Retinal pigment epithelial cell (primary cell): ENCODE measurements at regions not wholly inside any gene's neighbourhood (a gene's known extent, or its start where the extent isn't known, plus 50 kb on each side); places are given as distances from the start of the nearest gene placed in this dataset.
"Not testable (repeated sequence)": the region's sequence is repeated elsewhere in the genome, so short reads cannot be mapped to it uniquely, and the experiment has no call there.

Source experiments
- DNase-seq: peaks from one replicate; pipeline ENCODE4 v3.0.0-alpha.2; 2010; ENCODE audit warnings: low read depth
- H3K4me3 ChIP-seq: 2 replicates; pipeline ENCODE4 v1.5.1; 2011; ENCODE audit warnings: mild to moderate bottlenecking, low read length, control low read depth, moderate library complexity
- TF ChIP-seq, protein P1 (sequence below): conservative IDR thresholded peaks from 2 replicates; pipeline ENCODE4 v1.5.1; 2011; ENCODE audit warnings: low read depth, low read length, control low read depth, inconsistent platforms

DNA sequence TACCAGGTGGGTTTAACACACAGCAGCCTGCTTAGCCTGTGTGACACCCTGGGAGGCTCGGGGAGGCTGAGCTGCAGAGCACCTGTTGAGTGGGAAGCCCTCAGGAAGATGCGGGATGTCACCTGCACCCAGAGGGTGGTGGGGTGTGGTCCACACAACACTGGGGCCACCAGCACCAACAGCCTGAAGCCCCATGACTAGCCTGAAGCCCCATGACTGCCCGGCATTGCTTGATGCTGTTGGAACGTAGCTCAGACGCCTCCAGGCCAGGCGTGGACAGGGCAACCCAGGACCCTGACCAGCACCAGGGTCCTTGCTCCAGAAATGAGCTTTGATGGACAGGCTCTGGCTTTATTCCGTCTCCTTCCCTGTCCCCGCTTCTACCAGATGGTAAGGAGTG is 76.3 kb upstream of the ZNF469 start:
- H3K4me3 ChIP-seq: no peak overlapping the region
- TF ChIP-seq, protein P1, sequence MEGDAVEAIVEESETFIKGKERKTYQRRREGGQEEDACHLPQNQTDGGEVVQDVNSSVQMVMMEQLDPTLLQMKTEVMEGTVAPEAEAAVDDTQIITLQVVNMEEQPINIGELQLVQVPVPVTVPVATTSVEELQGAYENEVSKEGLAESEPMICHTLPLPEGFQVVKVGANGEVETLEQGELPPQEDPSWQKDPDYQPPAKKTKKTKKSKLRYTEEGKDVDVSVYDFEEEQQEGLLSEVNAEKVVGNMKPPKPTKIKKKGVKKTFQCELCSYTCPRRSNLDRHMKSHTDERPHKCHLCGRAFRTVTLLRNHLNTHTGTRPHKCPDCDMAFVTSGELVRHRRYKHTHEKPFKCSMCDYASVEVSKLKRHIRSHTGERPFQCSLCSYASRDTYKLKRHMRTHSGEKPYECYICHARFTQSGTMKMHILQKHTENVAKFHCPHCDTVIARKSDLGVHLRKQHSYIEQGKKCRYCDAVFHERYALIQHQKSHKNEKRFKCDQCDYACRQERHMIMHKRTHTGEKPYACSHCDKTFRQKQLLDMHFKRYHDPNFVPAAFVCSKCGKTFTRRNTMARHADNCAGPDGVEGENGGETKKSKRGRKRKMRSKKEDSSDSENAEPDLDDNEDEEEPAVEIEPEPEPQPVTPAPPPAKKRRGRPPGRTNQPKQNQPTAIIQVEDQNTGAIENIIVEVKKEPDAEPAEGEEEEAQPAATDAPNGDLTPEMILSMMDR: no peak
- no peak for DNase-seq

DNA sequence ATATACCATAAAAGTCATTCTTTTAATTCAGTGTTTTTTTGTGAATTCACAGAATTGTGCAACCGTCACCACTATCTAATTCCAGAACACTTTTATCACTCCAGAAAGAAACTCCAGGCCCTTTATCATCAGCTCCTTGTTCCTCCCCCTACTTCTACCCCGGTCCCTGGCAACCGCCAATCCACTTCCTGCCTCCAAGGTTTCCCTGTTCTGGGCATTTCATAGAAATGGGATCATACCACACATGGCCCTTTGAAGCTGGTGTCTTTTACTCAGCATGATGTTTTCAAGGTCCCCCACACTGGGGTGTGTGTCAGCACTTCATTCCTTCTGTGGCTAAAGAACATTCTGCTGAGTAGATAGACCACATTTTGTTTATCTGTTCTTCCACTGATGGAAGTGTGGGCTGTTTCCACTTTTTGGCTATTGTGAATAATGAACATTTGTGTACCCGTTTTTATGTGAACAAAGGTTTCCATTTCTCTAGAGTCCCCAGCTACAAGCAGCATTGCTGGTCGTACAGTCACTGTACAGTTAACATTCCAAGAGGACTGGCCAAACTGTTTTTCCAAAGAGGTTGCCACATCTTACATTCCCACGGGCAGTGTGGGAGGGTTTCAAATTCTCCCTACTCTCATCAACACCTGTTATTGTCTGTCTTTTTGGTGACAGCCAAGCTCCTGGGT is 75.8 kb upstream of the ZNF469 start:
- no peak for DNase-seq
- TF ChIP-seq, protein P1: no peak

DNA sequence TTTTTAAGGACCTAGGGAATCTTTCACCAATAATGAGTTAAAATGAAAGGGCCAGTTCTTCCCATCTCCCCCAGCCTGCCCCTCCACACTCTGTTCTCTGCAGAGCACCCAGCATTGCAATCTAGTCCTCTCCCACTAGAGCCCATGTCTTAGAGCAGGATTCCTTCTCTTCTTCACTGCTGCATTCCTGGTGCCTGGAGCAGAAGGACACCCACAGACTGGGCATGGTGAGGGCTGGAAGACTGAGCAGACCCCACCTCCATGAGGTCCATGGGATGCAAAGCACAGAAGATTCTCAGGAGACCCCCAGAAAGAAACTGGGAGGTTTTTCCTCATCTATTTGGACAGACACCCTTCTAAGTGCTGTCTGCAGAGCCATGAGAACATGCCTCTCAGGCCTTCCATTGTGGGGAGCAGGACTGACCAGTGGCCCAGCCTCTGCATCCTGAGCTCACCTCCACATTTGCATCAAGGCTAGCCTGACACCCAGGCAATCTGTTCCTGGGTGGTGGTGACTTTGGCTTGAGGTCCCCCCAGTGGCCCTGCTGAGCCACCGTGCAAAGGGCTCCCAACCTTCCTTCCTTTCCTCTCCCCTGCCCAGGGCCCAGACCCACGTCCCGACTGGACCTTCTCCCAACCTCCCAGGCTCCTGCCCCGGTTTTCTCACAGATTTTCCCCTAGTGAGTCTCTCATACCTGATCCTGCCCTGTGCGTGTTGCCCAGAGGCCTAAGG is 74.2 kb upstream of the ZNF469 start:
- no peak for DNase-seq
- H3K4me3 ChIP-seq: no peak overlapping the region
- TF ChIP-seq, protein P1: peak; percentile 7

More for the DNA sequence above, 75.8 kb upstream of the ZNF469 start:
- no peak overlapping the region for H3K4me3 ChIP-seq

DNA sequence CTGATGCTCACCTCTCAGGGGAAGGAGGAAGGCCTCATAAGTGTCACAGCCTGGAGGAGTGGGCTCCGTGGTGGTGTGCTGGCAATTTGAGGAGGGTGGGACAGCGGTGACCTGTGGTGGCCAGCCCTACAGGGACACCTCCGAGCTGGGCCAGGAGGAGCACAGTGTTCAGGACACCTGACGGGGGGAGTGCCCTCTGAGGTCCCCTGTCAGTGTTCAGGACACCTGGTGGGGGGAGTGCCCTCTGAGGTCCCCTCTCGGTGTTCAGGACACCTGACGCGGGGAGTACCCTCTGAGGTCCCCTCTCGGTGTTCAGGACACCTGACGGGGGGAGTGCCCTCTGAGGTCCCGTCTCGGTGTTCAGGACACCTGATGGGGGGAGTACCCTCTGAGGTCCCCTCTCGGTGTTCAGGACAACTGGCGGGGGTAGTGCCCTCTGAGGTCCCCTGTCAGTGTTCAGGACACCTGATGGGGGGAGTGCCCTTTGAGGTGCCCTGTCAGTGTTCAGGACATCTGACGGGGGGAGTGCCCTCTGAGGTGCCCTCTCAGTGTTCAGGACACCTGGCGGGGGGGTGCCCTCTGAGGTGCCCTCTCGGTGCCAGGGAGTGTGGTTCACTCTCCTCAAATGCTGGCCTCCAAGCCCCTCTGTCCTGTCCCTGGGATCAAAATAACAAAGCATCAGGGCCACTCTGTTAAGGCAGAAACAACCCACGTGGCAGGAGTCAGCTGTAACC is 73.4 kb upstream of the ZNF469 start:
- H3K4me3 ChIP-seq: no peak overlapping the region
- TF ChIP-seq, protein P1: no peak
- DNase-seq: no peak

DNA sequence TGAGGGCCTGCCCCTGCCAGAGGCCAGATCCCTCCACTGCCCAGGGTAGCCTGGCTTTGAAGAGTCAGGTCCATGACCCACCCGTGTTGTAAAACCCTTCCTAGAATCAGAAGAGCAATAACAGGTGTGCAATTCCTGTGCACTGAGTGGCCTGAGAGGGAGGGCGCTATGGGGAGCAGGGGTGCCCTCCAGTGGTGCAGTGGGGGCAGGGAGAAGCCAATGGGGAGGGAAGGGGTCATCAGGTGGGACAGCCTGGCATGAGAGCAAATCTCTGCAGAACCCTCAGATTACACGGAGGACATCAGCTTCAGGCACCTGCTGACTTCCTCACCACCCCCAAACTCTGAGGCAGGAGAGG is 72.9 kb upstream of the ZNF469 start:
- TF ChIP-seq, protein P1: peak; percentile 48
- no peak for DNase-seq
- H3K4me3 ChIP-seq: no peak overlapping the region

DNA sequence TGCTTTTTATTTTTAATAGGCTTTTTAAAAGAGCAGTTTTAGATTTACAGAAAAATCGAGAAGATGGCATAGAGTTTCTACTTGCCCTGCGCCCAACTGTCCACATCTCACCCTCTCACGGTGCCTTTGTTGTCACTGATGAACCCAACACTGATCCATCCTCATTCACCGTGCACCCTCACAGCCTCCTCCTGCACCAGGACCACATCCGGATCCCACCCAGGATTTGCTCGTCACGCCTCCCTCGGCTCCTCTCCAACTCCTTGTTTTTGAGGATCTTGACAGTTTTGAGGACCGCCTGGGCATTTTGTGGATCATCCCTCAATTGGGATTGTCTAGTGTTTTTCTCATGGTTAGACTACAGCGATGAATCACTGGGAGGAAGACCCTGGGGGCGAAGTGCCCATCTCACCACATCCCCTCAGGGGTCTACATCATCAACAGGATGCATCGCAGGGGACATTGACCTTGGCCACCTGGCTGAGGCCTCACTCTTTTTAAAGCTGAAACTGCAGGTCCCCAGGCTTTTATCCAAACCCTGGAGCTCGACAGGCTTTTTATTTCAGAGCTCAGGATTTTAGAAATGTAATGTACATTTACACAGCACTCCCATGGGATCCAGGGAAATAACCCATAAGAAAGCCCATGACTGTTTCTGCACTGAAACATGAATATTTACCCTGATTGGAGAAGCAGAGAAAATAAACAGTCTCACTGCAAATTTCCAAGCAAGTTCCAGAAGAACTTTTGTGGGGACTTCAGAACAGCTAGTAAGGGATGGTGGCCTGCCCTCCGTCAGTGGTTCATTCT is 71.8 kb upstream of the ZNF469 start:
- no peak for DNase-seq
- no peak overlapping the region for H3K4me3 ChIP-seq
- TF ChIP-seq, protein P1: no peak

DNA sequence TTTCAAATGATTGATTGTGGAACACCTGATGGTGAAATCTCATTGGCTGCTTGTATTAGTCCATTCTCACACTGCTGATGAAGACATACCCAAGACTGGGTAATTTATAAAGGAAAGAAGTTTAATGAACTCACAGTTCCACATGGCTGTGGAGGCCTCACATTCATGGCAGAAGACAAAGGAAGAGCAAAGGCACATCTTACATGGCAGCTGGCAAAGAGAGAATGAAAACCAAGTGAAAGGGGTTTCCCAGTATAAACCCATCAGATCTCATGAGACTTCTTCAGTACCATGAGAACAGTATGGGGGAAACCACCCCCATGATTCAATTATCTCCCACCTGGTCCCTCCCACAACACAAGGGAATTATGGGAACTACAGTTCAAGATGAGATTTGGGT is 70.9 kb upstream of the ZNF469 start:
- DNase-seq, H3K4me3 ChIP-seq: not testable (repeated sequence)
